Kidney (tissue), 13 donors: ENCODE measurements at regions not wholly inside any gene's neighbourhood (a gene's known extent, or its start where the extent isn't known, plus 50 kb on each side); places are given as distances from the start of the nearest gene placed in this dataset.

Experiments used
- DNase-seq, 5 donors: peaks; one replicate each; pipeline ENCODE4 v3.0.0-alpha.2; 2013 to 2020
- FAIRE-seq: peaks from 2 replicates; lab custom pipeline; 2012; peaks lifted over from hg19 to GRCh38; lab: Jason Lieb, UNC
- H3K27ac ChIP-seq, 2 donors: one replicate each; pipeline ENCODE4 v1.7.0; 2013; ENCODE audit warnings: low read depth in 2 of 2, low read length in 2 of 2, inconsistent platforms in 1 of 2
- H3K27me3 ChIP-seq: one replicate; pipeline ENCODE4 v1.7.1; 2013; ENCODE audit warnings: low read length, inconsistent platforms; ENCODE audit not compliant: control insufficient read depth, insufficient read depth
- H3K36me3 ChIP-seq, 3 donors: one replicate each; pipeline versions ENCODE4 v1.7.0 to v1.7.1; 2013; ENCODE audit warnings: low read length in 3 of 3, control low read depth in 1 of 3, inconsistent platforms in 1 of 3; ENCODE audit not compliant: insufficient read depth in 3 of 3, control insufficient read depth in 2 of 3
- H3K4me1 ChIP-seq, 3 donors: one replicate each; pipeline versions ENCODE4 v1.7.0 to v1.7.1; 2013; ENCODE audit warnings: low read length in 3 of 3, inconsistent platforms in 1 of 3, low read depth in 1 of 3; ENCODE audit not compliant: control insufficient read depth in 2 of 3, insufficient read depth in 2 of 3
- H3K4me3 ChIP-seq, 3 donors: one replicate each; pipeline versions ENCODE4 v1.7.0 to v1.8.1; 2013; ENCODE audit warnings: low read length in 3 of 3, control low read depth in 1 of 3, inconsistent platforms in 1 of 3
- H3K9ac ChIP-seq, 3 donors: one replicate each; pipeline versions ENCODE4 v1.7.0 to v1.7.1; 2013; ENCODE audit warnings: low read length in 3 of 3, control low read depth in 1 of 3, inconsistent platforms in 1 of 3
- H3K9me3 ChIP-seq, 3 donors: one replicate each; pipeline versions ENCODE4 v1.7.0 to v1.7.1; 2013; ENCODE audit warnings: low read length in 3 of 3, control low read depth in 1 of 3, inconsistent platforms in 1 of 3; ENCODE audit not compliant: control insufficient read depth in 2 of 3, insufficient read depth in 1 of 3
- CTCF ChIP-seq: IDR thresholded peaks from 3 replicates; pipeline ENCODE4 v1.5.1; 2012; ENCODE audit warnings: mild to moderate bottlenecking, moderate library complexity, borderline replicate concordance; ENCODE audit not compliant: insufficient read depth; ENCODE audit errors: extremely low read depth
- intact Hi-C: fragments of 100-400 bp; cut with DNase I; formaldehyde crosslinking; loops from one replicate; pipeline ENCODE4 v1.11.1; 2022
- donor health status: control.
- donor health status: control.
- donor health status: control.
- donor health status: control.
- donor health status: control.
- donor health status: DM: yes; HTN: yes; CAD: no.
- donor health status: Normal renal cell carcinoma (clear cell type).

GRCh38 chr7:357531-358209 lies 67.7 kb downstream of the FOXL3 start:
- intact Hi-C loops: no loop called here
- Histone ChIP-seq H3K27ac (no peak overlapping the region), H3K9me3 (peaks cover 0 to 5% (median 0%) of the 10 kb centered on the region in 3 donors), H3K27me3 (no peaks in the 10 kb centered on the region), H3K9ac (no peak overlapping the region), H3K4me3 (no peak overlapping the region), H3K36me3 (no peaks in the 10 kb centered on the region), H3K4me1 (peaks cover 0 to 4% (median 4%) of the 10 kb centered on the region in 3 donors)
- TF ChIP-seq CTCF: no peak
- DNase-seq (no peak), FAIRE-seq (no peak)

- Histone ChIP-seq H3K27ac (no peak overlapping the region), H3K27me3 (no peaks in the 10 kb centered on the region), H3K9ac (no peak overlapping the region), H3K9me3 (peaks cover 0 to 5% (median 0%) of the 10 kb centered on the region in 3 donors), H3K4me1 (peaks cover 0 to 4% (median 4%) of the 10 kb centered on the region in 3 donors), H3K4me3 (no peak overlapping the region), H3K36me3 (no peaks in the 10 kb centered on the region)
- intact Hi-C loops: no loop called here
- peak in 1 of 5 donors; percentile 15 for DNase-seq
- TF ChIP-seq CTCF: no peak
- FAIRE-seq: no peak
These were observed 68.4 kb downstream of the FOXL3 start for GRCh38 chr7:358352-358751.

GRCh38 chr7:359226-359765 lies 69.3 kb downstream of the FOXL3 start:
- H3K27me3 ChIP-seq: no peaks in the 10 kb centered on the region
- H3K4me1 ChIP-seq: peaks cover 0 to 4% (median 4%) of the 10 kb centered on the region in 3 donors
- H3K27ac ChIP-seq: no peak overlapping the region
- FAIRE-seq (no peak), DNase-seq (peak in 1 of 5 donors; percentile 46)
- intact Hi-C loops: no loop called here
- peaks cover 0 to 5% (median 0%) of the 10 kb centered on the region in 3 donors for H3K9me3 ChIP-seq
- no peak overlapping the region for H3K4me3 ChIP-seq
- TF ChIP-seq CTCF: no peak
- H3K36me3 ChIP-seq: no peaks in the 10 kb centered on the region
- H3K9ac ChIP-seq: no peak overlapping the region
